Vagina (tissue), 2 donors: ENCODE measurements at regions not wholly inside any gene's neighbourhood (a gene's known extent, or its start where the extent isn't known, plus 50 kb on each side); places are given as distances from the start of the nearest gene placed in this dataset.

Source experiments
- DNase-seq, 2 donors: peaks; one replicate each; pipeline ENCODE4 v3.0.0-alpha.2; 2017; ENCODE audit errors: extremely low spot score in 2 of 2
- H3K27ac ChIP-seq: fragments of 200-600 bp; sonication (generic); one replicate; pipeline ENCODE4 v1.5.1; 2019
- H3K27me3 ChIP-seq: fragments of 200-600 bp; sonication (generic); one replicate; pipeline ENCODE4 v1.5.1; 2019
- H3K36me3 ChIP-seq, 2 donors: fragments of 200-600 bp; sonication (generic); one replicate each; pipeline ENCODE4 v1.5.1; 2017 to 2019
- H3K4me1 ChIP-seq: fragments of 200-600 bp; sonication (generic); one replicate; pipeline ENCODE4 v1.5.1; 2019
- H3K4me3 ChIP-seq, 2 donors: fragments of 200-600 bp; sonication (generic); 1 replicate in 1 of 2; 2 replicates in 1 of 2; pipeline ENCODE4 v1.5.1; 2016 to 2019
- H3K9me3 ChIP-seq: fragments of 200-600 bp; sonication (generic); one replicate; pipeline ENCODE4 v1.5.1; 2019
- POLR2A ChIP-seq, 2 donors: fragments of 450-650 bp; IDR thresholded peaks; one replicate each; pipeline ENCODE4 v1.6.1; 2017; ENCODE audit warnings: antibody characterized with exemption in 2 of 2, mild to moderate bottlenecking in 2 of 2, moderate library complexity in 2 of 2
- POLR2AphosphoS5 ChIP-seq, 2 donors: sonication (generic); formaldehyde crosslinking; IDR thresholded peaks; one replicate each; pipeline ENCODE4 v1.9.0; 2017; ENCODE audit warnings: antibody characterized with exemption in 2 of 2, mild to moderate bottlenecking in 2 of 2, low read depth in 1 of 2; ENCODE audit not compliant: insufficient read depth in 1 of 2
- intact Hi-C: fragments of 100-400 bp; cut with DNase I; formaldehyde crosslinking; loops from one replicate; pipeline ENCODE4 v1.15.1; 2023
- TF ChIP-seq, protein P1 (sequence below), 3 experiments: fragments of 450-650 bp in 2 of 3; fragments of 200-600 bp in 1 of 3; sonication (generic) in 1 of 3; IDR thresholded peaks; one replicate each; pipeline ENCODE4 v1.5.1; 2017 to 2019; ENCODE audit warnings: antibody characterized with exemption in 3 of 3, mild to moderate bottlenecking in 2 of 3, moderate library complexity in 2 of 3

DNA sequence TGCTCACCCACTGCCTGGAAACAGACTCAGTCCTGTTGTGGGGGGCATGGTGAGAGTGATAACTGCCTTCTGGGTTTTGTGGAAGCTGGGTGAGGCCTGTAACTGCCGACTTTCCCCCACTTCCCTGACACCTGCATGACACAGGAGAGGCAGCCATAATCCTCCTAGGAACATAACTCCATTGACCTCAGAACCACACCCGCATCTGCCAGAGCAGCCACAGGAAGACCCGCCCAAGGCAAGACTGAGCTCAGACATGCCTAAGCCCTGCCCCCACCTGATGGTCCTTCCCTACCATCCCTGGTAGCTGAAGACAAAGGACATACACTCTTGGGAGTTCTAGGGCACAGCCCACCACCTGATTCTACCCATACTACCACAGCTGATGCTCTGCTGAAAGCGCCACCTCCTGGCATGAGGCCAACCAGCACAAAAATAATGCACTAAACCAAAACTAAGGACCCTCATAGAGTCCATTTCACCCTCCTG is 326.7 kb downstream of the RBM26 start:
- Histone ChIP-seq H3K4me3 (no peak overlapping the region), H3K27ac (no peak overlapping the region), H3K4me1 (no peaks in the 10 kb centered on the region), H3K36me3 (no peaks in the 10 kb centered on the region), H3K27me3 (no peaks in the 10 kb centered on the region), H3K9me3 (no peaks in the 10 kb centered on the region)
- intact Hi-C loops, result no loop called here
- TF ChIP-seq POLR2A (IDR thresholded peaks at IDR 0.05), result no peak
- TF ChIP-seq, protein P1, sequence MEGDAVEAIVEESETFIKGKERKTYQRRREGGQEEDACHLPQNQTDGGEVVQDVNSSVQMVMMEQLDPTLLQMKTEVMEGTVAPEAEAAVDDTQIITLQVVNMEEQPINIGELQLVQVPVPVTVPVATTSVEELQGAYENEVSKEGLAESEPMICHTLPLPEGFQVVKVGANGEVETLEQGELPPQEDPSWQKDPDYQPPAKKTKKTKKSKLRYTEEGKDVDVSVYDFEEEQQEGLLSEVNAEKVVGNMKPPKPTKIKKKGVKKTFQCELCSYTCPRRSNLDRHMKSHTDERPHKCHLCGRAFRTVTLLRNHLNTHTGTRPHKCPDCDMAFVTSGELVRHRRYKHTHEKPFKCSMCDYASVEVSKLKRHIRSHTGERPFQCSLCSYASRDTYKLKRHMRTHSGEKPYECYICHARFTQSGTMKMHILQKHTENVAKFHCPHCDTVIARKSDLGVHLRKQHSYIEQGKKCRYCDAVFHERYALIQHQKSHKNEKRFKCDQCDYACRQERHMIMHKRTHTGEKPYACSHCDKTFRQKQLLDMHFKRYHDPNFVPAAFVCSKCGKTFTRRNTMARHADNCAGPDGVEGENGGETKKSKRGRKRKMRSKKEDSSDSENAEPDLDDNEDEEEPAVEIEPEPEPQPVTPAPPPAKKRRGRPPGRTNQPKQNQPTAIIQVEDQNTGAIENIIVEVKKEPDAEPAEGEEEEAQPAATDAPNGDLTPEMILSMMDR (IDR thresholded peaks at IDR 0.05), result no peak
- no peak for TF ChIP-seq POLR2AphosphoS5 (IDR thresholded peaks at IDR 0.05; ENCODE audit: insufficient read depth in 1 of 2, low read depth in 1 of 2)
- no peak for DNase-seq

- Histone ChIP-seq H3K27me3 (no peaks in the 10 kb centered on the region), H3K27ac (no peak overlapping the region), H3K36me3 (no peaks in the 10 kb centered on the region), H3K4me1 (no peaks in the 10 kb centered on the region), H3K9me3 (no peaks in the 10 kb centered on the region), H3K4me3 (no peak overlapping the region)
- DNase-seq, result no peak
- no peak for TF ChIP-seq POLR2A (IDR thresholded peaks at IDR 0.05)
- no peak for TF ChIP-seq POLR2AphosphoS5 (IDR thresholded peaks at IDR 0.05; ENCODE audit: insufficient read depth in 1 of 2, low read depth in 1 of 2)
- TF ChIP-seq, protein P1 (IDR thresholded peaks at IDR 0.05), result no peak
- intact Hi-C loops, result no loop called here
Measured at GRCh38 chr13:79075703-79076102, 330.4 kb downstream of the RBM26 start.

GRCh38 chr13:79070343-79070974 is 335.6 kb downstream of the RBM26 start:
- Histone ChIP-seq H3K9me3 (no peaks in the 10 kb centered on the region), H3K36me3 (no peaks in the 10 kb centered on the region), H3K4me3 (no peak overlapping the region), H3K27ac (no peak overlapping the region), H3K27me3 (no peaks in the 10 kb centered on the region), H3K4me1 (no peaks in the 10 kb centered on the region)
- intact Hi-C loops, result no loop called here
- no peak for DNase-seq
- TF ChIP-seq POLR2AphosphoS5 (IDR thresholded peaks at IDR 0.05; ENCODE audit: insufficient read depth in 1 of 2, low read depth in 1 of 2) (no peak), POLR2A (IDR thresholded peaks at IDR 0.05) (no peak)
- TF ChIP-seq, protein P1 (IDR thresholded peaks at IDR 0.05), result no peak

DNA sequence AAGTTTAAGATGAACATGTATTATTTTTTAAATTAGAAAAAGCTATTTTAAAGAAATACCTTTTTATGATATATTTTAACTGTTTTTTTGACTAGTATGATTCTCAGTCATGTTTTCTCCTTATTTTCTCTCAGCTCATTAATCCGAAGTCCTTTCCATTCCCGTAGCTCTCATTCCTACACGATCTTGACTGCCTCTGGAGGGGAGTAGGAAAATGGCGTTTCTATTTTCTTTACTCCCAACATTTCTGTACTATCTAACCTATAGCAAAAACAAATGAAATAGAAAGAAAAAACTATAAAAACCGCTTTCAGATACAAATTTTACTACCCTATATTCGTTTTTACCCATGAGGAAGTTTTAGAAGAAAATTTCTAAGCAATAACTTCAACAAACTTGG is 343.8 kb downstream of the RBM26 start:
- TF ChIP-seq POLR2AphosphoS5 (IDR thresholded peaks at IDR 0.05; ENCODE audit: insufficient read depth in 1 of 2, low read depth in 1 of 2) (no peak), POLR2A (IDR thresholded peaks at IDR 0.05) (no peak)
- TF ChIP-seq, protein P1 (IDR thresholded peaks at IDR 0.05), result no peak
- no peak for DNase-seq
- Histone ChIP-seq H3K9me3 (no peaks in the 10 kb centered on the region), H3K4me1 (no peaks in the 10 kb centered on the region), H3K4me3 (no peak overlapping the region), H3K27ac (no peak overlapping the region), H3K36me3 (no peaks in the 10 kb centered on the region), H3K27me3 (no peaks in the 10 kb centered on the region)
- intact Hi-C loops, result loop anchor here (5.0 kb wide), 1 partner anchor 1910 kb away; no protein-coding TSS in a partner anchor

DNA sequence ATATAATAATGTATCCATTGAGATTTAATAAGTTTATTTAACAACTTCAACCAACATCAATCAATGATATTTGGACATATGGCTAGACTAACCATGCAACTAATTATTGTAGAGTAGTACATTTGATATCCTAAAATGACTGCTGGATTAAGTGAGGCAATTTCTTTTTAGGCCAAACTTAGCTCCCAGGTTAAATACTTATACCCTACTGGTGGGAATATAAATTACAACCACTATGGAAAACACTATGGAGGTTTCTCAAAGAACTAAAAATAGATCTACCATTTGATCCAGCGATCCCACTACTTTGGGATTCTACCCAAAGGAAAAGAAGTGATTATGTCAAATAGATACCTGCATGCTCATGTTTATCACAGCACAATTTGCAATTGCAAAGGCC is 345.8 kb downstream of the RBM26 start:
- no peak for DNase-seq
- H3K27ac ChIP-seq, result no peak overlapping the region
- no peak overlapping the region for H3K4me3 ChIP-seq
- H3K9me3 ChIP-seq, result no peaks in the 10 kb centered on the region
- TF ChIP-seq POLR2A (IDR thresholded peaks at IDR 0.05), result no peak
- TF ChIP-seq POLR2AphosphoS5 (IDR thresholded peaks at IDR 0.05; ENCODE audit: insufficient read depth in 1 of 2, low read depth in 1 of 2), result no peak
- TF ChIP-seq, protein P1 (IDR thresholded peaks at IDR 0.05), result no peak
- no peaks in the 10 kb centered on the region for H3K4me1 ChIP-seq
- H3K27me3 ChIP-seq, result no peaks in the 10 kb centered on the region
- H3K36me3 ChIP-seq, result no peaks in the 10 kb centered on the region
- intact Hi-C loops, result loop anchor here (5.0 kb wide), 1 partner anchor 1912 kb away; no protein-coding TSS in a partner anchor
